HG03457 (cell line): ENCODE measurements at regions not wholly inside any gene's neighbourhood (a gene's known extent, or its start where the extent isn't known, plus 50 kb on each side); places are given as distances from the start of the nearest gene placed in this dataset.

Experiments
- ATAC-seq: cut with Tn5 transposase; IDR thresholded peaks from one replicate; pipeline ENCODE4 v1.9.1; 2021; ENCODE audit warnings: moderate number of reproducible peaks; ENCODE audit not compliant: unreplicated experiment

DNA sequence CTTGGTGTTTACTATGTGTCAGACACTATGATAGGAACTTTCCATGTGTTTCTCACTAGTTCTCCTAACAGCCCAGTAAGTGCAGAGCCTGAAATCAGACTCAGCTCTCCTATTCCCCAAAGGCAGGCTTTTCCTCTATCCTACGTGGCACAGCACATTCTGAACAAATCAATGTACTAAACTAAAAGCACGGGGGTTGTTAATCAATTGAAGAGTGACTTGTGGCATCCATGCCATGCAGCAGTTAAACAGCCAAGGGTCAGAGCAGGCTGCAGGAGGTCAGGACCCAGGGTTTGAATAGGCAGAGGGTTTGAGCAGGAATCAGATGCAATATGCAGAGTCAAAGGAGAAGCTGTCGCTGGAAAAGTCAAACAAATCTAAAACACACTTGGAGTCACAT lies 289.7 kb upstream of the LDB2 start:
- no peak for ATAC-seq

DNA sequence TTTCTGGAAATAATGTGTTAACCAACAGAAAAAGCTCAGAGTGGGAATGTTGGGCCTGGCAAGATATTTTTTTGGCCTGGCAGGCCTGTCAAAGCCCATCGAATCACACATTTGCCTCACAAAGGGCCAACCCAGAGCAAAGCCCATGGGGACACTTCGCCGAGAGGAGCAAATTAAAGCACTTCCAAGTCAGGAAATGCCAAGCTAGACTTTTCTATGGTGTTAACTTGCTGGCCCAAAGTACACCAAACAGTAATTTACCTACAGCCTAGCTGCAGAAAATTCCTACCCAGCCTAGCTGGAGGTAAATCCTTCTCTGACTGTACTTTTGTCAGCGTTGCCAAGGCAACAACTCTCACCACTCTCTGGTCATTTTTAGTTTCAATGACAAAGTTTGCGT lies 288.6 kb upstream of the LDB2 start:
- no peak for ATAC-seq

DNA sequence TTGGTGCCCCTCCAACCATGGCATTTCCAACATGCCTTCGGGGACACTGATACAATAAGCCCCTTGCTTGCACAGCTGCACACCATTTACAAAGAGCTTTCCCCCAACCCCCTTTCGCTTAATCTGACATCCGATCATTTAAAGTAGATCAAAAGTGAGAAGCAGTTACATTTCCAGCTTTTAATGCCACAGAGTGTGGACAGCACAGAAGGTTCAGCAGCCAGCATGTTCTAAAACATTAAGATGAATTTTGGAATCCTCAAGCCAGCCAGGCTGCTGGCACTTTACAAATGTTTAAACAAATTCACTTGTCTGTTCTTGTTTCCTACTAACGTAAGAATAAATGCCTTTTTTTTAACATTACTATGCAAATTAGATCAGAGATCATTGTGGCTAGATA lies 284.4 kb upstream of the LDB2 start:
- no peak for ATAC-seq

DNA sequence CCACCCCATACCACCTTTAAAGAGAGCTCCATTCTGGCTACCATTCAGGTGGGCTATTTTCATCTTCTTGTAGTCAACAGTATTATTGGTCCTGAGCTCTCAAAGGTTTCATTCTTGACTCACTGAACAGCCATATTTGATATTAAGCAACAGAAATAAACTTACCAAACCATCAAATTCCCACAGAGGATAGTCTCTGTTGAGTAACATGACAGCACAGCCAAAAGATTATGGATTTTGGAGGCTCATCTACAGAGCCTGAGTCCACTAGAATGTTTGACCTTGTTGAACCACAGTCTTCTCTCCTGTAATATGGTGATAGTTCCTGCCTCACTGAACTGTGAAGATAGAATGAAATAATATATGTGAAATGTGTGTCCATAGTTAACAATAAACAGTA lies 276.3 kb upstream of the LDB2 start:
- no peak for ATAC-seq

DNA sequence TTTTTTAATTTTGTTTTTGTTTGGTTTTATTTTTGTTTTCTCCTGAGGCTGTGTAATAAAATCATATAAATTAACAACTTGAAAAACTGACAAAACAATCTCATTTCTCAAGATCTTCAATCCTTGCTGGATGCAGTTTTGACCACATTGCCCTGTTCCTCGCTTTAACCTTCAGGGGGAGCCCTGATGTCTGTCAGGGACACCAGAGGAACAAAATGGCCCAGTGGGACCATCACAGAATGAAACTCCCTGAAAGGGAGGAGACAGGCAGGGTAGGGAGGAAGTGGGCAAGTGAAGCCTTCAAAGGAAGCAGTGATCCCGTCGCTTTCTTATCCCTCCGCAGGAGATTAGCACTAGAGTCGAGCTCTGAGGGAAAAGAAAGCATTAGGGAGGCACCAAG lies 274.9 kb upstream of the LDB2 start:
- no peak for ATAC-seq

DNA sequence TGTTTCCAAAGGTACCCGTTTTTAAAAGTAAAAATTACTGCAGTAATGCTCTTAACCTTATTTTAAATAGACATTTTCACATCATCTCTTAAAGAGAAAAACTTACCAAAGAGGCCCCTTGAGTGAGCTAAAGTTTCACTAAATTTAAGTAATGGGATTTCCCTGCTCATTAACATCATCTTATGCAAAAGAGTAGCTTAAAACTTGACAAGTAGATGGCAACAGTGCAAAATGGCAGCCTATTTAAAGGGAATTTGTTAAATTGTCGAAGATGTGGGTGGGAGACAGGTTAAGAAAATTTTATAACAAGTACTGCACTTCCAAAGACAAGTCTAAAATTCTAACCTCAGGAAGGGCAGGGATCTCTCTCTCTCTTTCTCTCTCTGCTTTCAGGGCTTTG lies 271.7 kb upstream of the LDB2 start:
- ATAC-seq = no peak

DNA sequence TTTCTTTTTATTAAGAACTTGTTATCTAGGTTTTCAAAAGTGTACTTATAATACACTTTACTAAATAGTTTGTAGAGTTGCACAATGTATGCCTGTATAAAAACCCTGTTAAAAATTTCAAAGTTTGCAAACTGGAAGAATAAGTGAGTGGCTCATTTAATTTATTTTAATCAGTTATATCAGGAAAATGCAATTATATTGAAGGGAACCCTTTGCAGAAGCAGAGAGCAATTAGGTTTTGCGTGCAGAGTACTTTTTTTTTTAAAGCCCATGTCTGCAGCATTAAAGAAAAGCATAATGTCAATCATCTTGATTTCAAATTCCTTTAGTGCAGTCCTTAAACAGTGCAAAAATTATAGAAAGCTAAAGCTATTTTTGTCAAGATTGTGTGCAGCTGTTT lies 271.3 kb upstream of the LDB2 start:
- ATAC-seq = no peak

DNA sequence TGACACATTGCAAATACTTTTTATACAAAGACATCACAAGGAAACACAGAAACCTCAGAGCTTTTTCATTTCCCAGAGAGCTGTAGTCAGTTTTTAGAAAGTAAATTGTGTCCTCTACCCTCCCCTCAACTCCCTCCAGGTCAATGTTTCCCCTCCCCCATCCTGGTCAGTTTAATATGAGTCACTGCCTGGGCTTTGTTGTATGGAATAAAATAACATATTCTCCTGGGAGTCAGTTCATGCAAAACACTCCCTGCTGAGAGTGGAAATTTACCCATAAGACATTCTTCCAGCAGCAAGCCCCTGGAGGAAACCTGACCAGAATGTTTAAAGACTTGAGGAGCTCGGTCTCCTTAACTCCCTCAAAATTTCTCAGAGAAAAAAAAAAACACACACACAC lies 270.1 kb upstream of the LDB2 start:
- ATAC-seq = no peak

DNA sequence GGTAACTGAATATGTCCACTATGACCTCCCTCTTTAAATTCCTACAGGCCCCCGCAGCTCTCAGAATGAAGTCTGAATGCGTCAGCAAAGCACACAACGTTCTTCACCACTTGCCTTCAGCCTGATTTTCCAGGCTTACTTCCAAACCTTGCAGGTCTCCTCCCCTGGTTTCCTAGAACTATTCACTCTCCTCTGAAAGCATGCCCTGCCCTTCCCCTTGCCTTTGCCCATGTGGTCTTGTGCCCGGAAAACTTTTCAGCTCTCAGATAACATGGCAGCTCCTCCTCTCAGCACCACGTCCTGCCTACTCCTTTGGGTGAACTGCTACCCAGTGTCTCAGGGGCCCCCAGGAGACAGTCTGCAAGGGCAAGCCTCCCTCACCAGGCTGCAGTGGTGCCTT lies 268.5 kb upstream of the LDB2 start:
- ATAC-seq = no peak

DNA sequence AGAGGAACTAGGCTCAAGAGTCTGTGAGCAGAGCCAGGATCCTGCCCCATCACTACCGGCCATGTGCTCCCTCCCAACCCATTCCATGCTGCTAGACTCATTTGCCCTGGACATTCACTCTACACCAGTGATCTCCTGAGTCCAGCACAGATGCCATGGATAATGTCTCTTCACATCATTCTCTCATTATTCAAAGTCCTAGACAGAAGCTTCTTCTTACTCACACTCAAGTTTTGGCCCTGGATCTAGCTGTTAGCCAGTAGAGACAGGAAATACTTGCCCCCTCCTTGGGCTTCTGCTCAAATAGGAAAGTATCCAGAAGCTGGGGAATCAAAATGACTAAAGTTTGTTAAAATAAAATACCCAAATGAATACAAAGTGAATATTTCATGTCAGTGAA lies 266.8 kb upstream of the LDB2 start:
- no peak for ATAC-seq

DNA sequence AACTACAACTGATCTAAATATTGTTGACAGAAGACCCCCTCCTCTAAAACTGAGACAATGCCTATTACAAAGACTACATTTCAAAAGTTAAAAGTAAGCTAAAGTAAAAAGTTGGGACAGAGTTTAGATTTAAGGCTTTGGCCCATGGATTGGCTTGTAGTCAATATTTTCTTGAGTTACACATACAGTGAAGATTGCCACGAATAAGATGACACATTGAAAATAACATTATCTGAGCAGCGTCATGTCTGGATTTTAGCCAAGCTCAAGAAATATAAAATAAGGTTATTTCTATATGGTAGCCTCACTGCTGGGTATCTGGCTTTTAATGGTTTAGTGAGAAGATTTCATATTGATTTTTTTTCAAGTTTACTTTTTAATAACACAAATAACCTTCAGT lies 266.2 kb upstream of the LDB2 start:
- ATAC-seq = no peak

DNA sequence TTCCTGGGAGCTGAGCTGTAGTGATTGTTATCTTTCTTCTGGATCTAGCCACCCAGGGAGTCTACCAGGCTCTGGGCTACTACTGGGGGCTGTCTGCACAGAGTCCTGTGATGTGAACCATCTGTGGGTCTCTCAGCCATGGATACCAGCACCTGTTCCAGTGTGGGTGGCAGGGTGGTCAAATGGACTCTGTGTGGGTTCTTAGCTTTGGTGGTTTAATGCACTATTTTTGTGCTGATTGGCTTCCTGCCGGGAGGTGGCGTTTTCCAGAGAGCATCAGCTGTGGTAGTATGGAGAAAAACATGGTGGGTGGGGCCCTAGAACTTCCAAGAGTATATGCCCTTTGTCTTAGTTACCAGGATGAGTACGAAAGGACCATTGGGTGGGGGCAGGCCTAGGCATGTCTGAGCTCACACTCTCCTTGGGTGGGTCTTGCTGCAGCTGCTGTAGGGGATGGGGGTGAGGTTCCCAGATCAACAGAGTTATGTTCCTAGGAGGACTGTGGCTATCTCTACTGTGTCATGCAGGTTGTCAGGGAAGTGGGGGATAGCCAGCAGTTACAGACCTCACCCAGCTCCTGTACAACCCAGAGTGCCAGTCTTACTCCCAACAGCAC lies 264.8 kb upstream of the LDB2 start:
- no peak for ATAC-seq

DNA sequence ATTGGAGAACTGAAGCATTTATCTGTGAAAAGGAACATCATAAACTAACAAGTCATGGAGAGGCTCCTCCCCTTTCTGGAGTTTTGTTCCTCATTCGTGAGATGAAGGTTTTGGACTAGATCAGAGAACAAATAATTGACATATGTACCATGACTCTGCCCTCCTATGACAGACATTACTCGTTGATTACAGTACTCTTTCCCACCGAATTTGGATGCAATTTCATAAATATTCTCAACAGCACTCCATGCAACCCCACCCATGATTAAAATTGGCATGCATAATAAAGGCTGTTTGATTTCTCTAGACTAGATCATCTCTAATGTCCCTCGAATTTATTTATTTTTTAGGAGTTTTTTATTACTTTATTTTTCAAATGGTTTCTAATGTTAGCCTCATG lies 258.9 kb upstream of the LDB2 start:
- ATAC-seq = no peak

DNA sequence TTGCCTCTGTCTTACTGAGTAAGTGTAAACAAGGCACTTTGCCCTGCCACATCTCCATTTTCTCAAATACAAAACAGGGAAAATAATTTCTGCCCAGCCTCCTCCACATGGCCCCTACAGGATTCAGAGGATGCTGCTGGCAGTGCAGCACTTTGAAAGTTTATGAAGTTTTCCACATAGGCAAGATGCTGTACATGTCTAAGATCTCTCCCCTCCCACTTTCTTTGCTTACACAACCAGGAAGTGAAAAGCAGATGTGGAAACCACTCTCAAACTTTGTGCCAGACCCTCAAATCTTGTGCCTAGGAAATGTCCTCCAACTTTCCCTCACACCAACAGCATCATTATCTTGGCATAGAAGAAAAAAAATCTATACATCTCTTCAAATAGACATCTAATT lies 257.0 kb upstream of the LDB2 start:
- no peak for ATAC-seq

DNA sequence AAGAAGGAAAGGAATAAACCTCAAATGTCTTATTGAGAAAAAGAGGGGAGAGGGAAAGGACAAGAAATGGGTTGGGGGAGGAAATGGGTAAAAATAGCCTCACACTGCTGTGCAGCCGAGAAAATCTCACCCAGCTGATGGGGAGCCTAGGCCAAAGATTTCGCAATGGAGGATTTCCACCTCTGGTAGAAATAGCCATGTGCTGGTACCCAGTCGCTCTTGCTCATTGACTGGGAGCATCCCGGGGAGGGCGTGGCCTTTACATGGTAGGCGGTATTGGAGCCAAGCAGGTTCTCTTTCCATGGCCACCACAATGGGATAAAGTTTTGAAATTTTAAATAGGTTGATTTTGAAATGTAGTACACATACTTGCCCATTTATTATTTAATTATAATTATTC lies 255.1 kb upstream of the LDB2 start:
- ATAC-seq = no peak

DNA sequence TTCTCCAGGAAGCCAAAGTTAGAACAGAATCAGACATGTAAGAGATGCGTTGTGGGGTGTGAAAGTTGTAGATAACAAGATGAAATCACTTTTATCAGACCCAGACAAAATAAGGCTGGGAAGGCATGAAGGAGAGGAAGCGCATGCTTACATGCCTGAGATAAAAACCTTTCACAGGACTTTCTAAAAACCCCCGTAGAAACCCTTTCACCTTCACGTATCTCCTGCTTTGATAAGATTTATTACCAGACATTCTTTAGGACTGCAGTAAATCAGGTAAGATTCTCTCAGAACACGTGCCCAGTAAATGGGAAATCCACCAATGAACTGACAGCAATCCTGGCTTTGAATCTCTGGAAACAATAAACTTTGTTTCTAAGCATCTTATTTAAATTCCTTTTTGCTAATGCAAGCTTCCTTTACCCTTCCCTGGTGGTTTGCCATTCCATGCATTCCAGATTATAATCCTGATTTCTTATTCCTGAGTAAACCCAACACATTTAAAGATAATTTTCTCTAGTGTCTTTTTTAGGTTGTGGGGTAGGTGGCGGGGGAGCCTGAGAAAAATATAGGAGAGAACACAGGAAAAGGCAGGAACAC lies 254.6 kb upstream of the LDB2 start:
- no peak for ATAC-seq

DNA sequence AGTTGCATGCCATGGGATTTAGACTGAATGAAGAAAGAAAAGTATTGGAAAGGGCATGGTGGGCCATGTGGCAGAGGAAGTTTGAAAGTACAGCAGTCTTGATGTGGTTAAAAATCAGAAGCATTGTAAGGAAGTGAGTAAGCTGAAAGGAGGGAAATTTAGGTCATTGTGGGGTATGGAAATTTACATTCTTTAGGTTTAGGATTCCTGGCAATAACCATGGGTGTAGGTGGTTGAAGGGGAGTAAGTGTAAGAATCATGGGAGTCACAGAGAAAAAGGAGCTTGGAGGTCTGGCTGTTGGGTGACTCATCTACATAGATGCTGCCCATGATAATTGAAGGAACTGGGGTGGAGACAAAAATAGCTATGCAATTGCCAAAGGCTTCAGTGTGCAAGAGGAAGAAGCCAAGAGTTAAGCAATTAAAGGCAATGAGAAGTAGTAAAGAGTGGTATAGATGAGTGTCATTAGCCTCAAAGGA lies 243.8 kb upstream of the LDB2 start:
- ATAC-seq = no peak

DNA sequence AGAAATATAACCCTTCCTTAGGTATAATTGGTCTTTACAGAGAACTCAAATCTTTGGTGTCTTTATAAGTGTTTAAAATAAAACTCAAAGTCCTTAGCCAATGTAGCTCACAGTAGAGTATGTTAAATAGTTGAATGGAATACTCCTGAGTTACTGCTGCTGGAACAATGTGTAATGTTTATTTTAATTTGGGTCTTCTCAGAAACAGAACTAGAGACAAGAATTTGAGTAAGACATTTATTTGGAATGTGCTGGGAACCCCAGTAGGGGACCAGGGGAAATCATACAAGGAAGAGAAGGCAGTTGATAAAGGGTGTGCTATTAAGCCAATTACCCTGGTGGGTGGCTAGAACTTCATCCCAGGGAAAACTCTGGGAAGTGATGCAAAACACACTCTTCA lies 240.4 kb upstream of the LDB2 start:
- ATAC-seq = no peak

DNA sequence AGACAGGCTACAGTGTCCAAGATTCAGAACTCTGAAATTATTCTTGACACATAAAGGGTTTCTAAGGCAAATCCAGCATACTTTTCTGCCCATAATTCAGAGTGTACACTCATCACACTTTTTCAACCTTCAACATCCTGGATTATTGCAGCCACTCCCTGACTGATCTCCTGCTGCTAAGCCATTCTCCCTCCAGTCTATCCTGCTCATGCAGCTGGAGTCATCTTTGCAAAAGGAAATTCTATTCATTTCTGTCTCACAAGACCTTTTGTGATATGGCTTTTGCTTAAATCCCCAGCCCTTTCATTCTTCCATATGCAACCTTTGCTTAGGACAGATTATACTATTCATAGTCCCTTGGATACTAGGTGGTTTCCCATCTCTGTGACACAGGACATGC lies 236.1 kb upstream of the LDB2 start:
- ATAC-seq = no peak

DNA sequence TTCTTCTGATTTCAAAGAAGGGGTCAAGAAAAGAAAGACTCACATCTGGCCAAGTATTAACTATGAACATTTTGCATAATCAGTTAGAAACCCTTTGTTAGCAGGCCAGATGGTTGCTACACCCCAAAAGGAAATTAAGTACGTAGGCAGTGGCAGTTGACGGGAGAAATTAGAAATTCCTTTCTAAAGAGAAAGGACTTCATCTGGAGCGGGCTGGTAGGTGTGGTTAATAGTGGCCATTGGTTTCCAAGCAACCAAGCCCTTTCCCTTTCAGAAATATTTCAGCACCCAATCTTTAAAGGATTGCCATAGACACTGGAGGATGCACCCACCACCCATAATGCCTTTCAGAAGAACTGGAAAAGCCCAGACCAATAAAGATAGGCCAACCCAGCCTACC lies 235.7 kb upstream of the LDB2 start:
- no peak for ATAC-seq

DNA sequence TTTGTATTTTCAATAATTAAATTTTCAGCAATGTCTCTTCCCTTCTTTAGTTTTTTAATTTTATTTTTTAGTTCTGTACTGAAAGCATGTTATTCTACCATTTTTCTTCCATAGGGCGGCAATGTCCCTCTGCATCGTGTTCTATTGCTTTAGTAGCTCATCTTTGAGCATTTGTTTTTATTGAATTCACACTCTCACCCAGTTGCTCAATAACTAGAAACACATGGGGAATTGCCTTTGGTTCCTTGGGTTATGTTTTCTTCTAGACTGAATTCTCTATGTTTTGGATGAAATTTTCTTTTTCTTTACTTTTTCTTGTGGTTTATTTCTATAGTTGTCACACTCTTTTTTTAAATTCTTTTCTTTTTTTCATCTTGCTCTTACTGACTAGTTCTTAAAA lies 233.8 kb upstream of the LDB2 start:
- ATAC-seq = no peak

DNA sequence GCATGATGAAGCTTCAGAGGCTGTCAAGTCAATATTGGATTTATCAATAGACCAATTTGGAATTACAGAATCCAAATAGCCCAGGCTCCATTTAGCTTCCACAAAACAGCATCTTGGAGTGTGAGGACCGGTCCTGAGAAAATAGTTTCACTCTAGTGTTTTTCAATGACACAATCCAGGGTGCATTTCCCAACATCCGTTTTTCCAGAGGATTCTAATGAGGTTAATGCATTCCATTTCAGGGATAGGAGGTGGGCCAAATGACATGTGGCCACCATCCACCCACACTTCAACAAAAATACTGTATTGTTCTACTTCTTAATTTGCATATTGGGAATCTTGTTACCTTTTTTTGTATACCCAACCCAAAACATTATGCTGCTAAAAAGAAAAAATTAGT lies 229.8 kb upstream of the LDB2 start:
- ATAC-seq = no peak

DNA sequence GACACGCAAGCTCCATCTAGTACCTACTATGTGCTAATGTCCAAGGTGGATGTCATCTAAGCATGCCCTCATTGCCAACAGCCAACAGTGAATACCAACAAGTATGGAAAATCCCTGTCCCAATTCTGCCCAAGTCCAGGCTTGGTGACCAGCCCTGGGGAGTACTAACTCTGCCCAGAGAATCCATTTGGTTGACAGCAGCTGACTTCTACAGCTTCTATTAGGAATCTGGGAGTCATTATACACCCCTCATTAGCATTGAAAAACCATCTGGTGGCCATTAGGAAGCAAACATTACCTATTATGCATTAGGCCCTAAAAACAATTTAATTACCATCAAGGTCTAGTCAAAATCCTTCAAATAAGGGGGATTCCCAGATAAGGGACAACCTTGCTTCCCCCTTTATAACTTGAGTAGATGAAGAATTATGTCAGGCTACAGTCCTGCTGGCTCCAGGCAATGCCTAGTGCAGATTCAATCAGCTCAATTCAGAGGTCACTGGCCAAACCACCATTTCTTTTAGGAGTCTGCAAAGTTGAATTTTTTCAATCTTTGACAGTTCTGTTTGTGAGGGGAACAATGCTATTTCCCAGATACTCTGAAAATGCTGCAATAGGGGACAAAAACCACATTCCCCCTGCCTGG lies 228.0 kb upstream of the LDB2 start:
- no peak for ATAC-seq
